Endothelial cell of hepatic sinusoid (primary cell): ENCODE measurements at regions not wholly inside any gene's neighbourhood (a gene's known extent, or its start where the extent isn't known, plus 50 kb on each side); places are given as distances from the start of the nearest gene placed in this dataset.
"Not testable (repeated sequence)": the region's sequence is repeated elsewhere in the genome, so short reads cannot be mapped to it uniquely, and the experiment has no call there.

ENCODE experiments used
- in situ Hi-C: cut with HindIII; loops from 2 replicates; pipeline ENCODE4 v1.10.0; 2017; ENCODE audit warnings: low sequenced_read_pairs

DNA sequence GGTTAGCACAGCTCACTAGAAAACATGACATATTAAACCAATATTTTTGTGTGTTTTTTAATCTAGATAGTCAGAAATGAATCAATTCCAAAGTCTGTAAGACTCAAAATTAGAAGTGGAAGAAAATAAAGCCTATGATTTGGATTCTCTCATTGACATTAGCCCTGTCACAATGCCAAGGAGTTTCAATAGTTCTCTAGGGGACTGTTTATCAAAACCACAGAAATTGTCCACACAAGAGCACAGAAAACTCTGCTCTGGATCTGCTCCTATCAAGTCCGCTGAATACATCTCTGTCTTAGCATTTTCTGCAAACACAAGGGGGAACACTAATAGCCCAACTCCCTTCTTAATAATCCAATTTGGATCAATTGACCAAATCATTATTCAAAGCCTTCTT lies 152.0 kb downstream of the HS3ST3B1 start:
- in situ Hi-C loops, result no loop called here

DNA sequence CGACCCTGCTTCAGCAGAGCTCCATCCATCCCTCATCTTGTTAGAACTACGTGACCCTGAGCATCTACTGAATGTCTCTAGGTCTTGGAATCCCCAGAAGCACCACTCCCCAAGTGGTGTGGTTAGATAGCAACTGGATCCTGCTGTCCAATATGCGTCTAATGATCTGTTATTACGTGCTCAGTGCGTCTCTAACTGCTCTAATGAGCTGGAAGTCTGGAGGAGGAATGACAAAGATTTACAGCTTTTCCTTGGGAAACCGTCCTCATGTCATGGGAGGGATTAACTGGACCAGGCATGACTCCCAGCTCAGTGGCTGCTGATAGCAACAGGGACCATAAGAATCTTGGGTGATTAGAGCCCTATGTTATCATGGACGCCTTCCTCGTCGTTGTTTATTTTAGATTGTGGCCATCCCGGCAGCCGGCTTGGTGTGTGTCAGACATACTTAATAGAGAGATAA lies 150.9 kb downstream of the HS3ST3B1 start:
- in situ Hi-C loops, result no loop called here

- in situ Hi-C loops, result no loop called here
These were observed 147.9 kb downstream of the HS3ST3B1 start for GRCh38 chr17:14448818-14449217.

DNA sequence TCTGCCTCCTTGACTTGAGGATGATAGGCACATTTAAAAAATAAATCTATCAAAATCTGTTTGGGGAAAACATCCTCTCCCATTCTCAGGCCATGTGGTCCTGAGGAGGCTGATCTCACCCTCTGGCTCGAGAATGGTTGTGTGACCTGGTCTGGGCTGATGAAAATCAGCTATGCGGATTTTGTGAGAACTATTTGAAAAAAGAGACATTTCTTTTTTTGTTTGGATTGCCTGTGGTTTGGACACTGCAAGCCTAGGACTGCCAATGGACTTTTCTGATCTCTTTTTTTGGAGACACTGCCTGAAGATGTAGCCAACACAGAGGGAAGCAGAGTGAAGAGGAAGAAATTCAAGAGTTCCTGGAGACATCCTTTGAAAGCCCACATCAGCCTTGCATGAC lies 145.9 kb downstream of the HS3ST3B1 start:
- in situ Hi-C loops, result no loop called here

- in situ Hi-C loops, result loop anchor here (5.0 kb wide), 1 partner anchor 38 kb away; no protein-coding TSS in a partner anchor
These were observed 144.0 kb downstream of the HS3ST3B1 start for GRCh38 chr17:14444915-14445314.

DNA sequence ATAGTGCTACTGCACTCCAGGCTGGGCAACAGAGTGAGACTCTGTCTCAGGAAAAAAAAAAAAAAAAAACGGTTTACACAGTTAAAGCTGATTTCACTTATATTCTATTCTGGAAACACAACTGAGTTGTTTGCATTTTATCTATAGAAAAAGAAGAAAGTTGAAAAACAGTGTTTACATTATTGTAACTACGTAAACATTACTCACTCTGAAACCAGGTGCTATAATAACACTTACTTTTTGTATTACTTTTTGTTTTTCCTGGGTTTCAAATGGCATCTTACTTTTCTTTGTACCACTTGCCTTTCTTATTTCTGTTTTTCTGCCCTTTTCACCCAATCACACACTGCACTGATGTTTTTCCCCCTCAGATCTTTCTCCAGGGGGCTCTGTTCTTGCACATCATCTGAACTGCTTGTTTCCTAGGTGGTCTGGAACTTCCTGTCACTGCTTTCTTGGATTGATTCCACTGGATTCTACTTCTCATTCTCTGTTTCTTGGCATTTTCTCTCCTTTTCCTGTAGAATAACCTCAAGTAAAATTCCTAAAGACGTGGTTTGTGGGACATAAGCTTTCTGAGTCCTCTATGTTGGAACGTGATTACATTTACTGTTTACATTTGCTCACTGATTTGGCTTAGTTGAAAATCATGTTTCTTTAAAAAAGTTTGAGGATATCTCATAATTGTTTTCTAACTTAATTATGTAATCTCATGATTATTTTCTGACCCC lies 142.1 kb downstream of the HS3ST3B1 start:
- in situ Hi-C loops, result loop anchor here (5.0 kb wide), 1 partner anchor 36 kb away; no protein-coding TSS in a partner anchor

DNA sequence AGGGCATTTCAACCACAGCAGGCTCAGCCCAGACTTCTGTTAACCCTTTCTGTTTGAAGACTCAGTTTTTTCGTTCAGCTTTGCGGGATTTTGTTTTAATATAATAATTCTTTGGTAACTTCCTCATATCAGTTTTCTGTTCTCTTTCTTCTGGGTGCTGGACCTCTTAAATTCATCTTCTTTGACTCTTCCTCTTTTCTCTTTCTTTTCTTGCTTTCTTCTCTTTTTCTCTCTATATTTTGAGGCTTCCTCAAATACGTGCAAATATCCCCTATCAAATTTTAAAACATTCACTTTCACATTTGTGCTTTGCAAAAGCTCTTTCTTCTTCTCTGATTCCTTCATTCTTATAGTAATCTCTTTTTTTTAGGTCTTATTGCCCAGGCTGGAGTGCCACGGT lies 136.3 kb downstream of the HS3ST3B1 start:
- in situ Hi-C loops, result no loop called here

GRCh38 chr17:14436266-14436665 lies 135.4 kb downstream of the HS3ST3B1 start:
- in situ Hi-C loops, result no loop called here

- in situ Hi-C loops, result no loop called here
These were observed 133.6 kb downstream of the HS3ST3B1 start for GRCh38 chr17:14434506-14434905.

DNA sequence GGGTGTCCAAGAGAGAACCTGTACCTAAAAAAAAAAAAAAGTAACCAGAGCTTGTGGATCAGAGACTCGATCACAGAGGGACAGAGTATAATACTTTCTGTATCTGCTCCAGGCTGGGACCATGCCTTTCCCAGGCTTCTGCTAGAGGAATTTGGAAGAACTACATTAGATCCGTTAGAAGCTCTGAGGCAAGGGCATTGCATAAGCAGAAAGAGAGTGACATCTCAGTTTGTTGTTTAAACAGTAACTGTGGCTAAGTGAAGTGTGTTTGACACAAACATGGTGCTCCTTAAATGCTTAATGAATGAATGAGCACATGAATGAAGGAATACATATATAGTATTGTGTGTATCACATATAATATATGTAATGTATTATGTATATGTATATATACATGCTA lies 131.2 kb downstream of the HS3ST3B1 start:
- in situ Hi-C loops, result no loop called here

DNA sequence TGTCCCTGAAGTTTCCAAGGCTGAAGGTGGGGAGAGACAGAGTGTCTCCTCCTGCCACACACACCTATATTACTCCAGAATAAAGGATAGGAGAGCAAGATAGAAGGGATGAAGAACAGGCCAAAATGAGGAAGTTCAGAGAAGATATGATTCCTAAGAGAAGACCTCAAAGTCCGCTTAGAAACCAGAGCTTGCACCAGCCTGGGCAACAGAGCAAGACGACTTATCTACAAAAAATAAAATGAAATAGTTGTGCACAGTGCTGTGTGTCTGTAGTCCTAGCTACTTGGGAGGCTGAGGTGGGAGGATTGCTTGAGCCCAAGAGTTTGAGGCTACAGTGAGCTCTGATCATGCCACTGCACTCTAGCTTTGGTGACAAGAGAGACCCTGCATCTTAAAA lies 128.2 kb downstream of the HS3ST3B1 start:
- in situ Hi-C loops, result no loop called here

DNA sequence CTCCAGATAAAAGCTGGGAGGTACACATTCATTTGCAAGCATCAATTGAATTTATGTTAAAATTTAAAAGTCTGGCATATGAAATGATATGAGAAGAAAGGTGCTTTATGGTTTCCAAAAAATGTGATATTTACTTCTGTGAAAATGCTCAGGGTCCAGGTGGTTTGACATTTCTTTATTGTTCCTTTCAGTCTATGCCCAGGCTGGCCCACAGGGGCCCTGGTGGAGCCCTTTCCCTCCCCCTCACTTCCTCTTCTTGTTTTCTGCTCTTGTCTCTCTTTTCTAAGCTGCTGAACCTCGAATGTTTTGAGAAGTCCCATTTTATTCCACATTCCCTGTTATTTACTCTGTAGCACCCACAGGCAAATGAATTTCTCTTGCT lies 127.8 kb downstream of the HS3ST3B1 start:
- in situ Hi-C loops, result no loop called here

GRCh38 chr17:14427900-14428647 lies 127.2 kb downstream of the HS3ST3B1 start:
- in situ Hi-C loops, result no loop called here

DNA sequence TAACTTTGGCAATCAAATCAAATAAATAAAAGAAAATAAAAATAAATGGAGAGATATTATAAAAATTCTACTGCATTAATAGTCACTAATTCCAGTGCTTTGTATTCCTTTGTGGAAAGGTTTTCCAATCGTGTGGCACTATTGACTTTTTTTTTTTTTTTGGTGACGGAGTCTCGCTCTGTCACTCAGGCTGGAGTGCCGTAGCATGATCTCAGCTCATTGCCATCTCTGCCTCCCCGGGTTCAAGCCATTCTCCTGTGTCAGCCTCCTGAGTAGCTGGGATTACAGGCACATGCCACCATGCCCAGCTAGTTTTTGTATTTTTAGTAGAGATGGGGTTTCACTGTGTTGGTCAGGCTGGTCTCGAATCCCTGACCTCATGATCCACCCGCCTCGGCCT lies 122.3 kb downstream of the HS3ST3B1 start:
- in situ Hi-C loops, result not testable (repeated sequence)

DNA sequence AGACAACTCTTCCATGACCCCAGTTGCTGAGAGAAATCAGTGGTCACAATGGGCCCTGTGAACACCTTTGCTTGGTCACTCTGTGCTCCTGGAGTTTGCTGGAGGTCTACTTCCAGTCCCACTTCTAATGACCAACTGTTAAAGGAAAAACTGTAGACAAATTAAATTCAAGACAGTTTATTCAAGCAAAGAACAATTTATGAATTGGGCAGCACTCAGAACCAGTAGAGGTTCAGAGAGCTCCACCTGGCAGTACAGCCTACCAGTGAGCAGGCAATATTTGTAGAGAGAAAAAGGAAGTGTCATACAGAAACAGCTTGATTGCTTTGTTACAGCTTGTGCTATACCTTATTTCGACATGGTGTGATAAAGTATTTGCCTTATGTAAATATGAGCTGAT lies 116.5 kb downstream of the HS3ST3B1 start:
- in situ Hi-C loops, result no loop called here

DNA sequence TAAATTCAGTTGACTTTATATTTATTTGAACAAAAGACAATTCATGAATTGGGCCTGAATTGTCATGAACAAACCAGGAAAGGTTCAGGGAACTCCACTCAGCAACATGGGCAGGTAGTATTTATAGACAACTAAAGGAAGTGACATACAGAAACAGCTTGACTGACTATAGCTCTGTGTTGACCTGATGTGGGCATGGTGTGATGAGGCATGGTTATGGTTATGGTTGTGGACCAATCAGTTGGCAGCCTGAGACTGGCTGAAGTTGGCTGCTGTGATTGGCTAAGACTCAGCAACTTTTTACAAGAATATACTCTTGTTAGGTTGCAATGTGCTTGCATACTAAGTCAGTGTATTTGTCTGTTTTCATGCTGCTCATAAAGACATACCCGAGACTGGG lies 108.4 kb downstream of the HS3ST3B1 start:
- in situ Hi-C loops, result loop anchor here (5.0 kb wide), 1 partner anchor 33 kb away; no protein-coding TSS in a partner anchor

GRCh38 chr17:14407541-14407940 lies 106.7 kb downstream of the HS3ST3B1 start:
- in situ Hi-C loops, result loop anchor here (5.0 kb wide), 1 partner anchor 35 kb away; no protein-coding TSS in a partner anchor

DNA sequence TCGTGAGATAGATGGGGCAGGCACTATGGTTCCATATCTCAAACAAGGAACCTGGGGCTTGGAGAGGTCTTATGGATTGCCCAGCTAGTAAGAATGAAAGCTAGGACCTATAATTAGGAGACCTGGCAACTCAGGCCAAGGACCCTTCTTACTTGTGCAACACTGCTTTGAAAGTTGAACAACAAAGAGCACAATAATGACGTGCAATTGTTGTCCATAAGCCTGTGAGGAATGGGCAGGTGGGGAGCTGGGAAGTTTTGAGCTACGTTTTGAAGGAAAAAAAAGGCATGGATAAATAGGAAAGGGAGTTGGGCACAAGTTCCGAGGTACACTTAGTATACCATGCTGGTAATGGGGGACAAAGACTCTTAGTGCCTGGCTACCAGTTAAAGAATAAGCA lies 104.3 kb downstream of the HS3ST3B1 start:
- in situ Hi-C loops, result loop anchor here (5.0 kb wide), 1 partner anchor 37 kb away; no protein-coding TSS in a partner anchor
